Activated T-cell treated with anti-CD3 and anti-CD28 coated beads, Interleukin-2, amount 50 U/mL, for 4 hours (primary cell): ENCODE measurements at regions not wholly inside any gene's neighbourhood (a gene's known extent, or its start where the extent isn't known, plus 50 kb on each side); places are given as distances from the start of the nearest gene placed in this dataset.
"Not testable (repeated sequence)": the region's sequence is repeated elsewhere in the genome, so short reads cannot be mapped to it uniquely, and the experiment has no call there.

ENCODE experiments used
- ATAC-seq, 2 donors: fragments of 200-7000 bp; cut with Tn5 transposase; one replicate each; pipeline ENCODE4 v1.10.0; 2021
- DNase-seq: peaks from one replicate; pipeline ENCODE4 v3.0.0-alpha.2; 2020
- H3K27me3 Mint-ChIP-seq: one replicate; pipeline ENCODE4 v1.8.0; 2021; ENCODE audit warnings: low read depth, mixed read lengths
- H3K36me3 Mint-ChIP-seq: one replicate; pipeline ENCODE4 v1.8.0; 2022; ENCODE audit warnings: mixed read lengths; ENCODE audit not compliant: insufficient read depth
- H3K4me1 Mint-ChIP-seq: one replicate; pipeline ENCODE4 v1.8.0; 2021; ENCODE audit warnings: low read depth, mixed read lengths
- H3K4me3 Mint-ChIP-seq: one replicate; pipeline ENCODE4 v1.8.0; 2021; ENCODE audit warnings: mild to moderate bottlenecking, moderate library complexity, mixed read lengths
- H3K9me3 Mint-ChIP-seq: one replicate; pipeline ENCODE4 v1.8.0; 2021; ENCODE audit warnings: mixed read lengths

GRCh38 chrY:20891440-20892160 is 135.7 kb downstream of the RPS4Y2 start:
- H3K27me3 Mint-ChIP-seq, result no peaks in the 10 kb centered on the region
- no peak overlapping the region for H3K4me3 Mint-ChIP-seq
- no peaks in the 10 kb centered on the region for H3K4me1 Mint-ChIP-seq
- no peak for ATAC-seq
- DNase-seq, result no peak
- H3K36me3 Mint-ChIP-seq, result no peaks in the 10 kb centered on the region
- H3K9me3 Mint-ChIP-seq, result no peaks in the 10 kb centered on the region

GRCh38 chrY:20925350-20926091 is 169.6 kb downstream of the RPS4Y2 start:
- Mint-ChIP-seq H3K9me3 (peaks cover 20% of the 10 kb centered on the region), H3K4me3 (peak overlapping the region; percentile 33), H3K4me1 (peaks cover 22% of the 10 kb centered on the region)
- not testable (repeated sequence) for DNase-seq, ATAC-seq, H3K36me3 Mint-ChIP-seq, H3K27me3 Mint-ChIP-seq

GRCh38 chrY:20929691-20930342 is 173.9 kb downstream of the RPS4Y2 start:
- Mint-ChIP-seq H3K4me3 (no peak overlapping the region), H3K27me3 (no peaks in the 10 kb centered on the region), H3K4me1 (peaks cover 14% of the 10 kb centered on the region), H3K36me3 (no peaks in the 10 kb centered on the region), H3K9me3 (peaks cover 14% of the 10 kb centered on the region)
- DNase-seq, result no peak
- ATAC-seq, result no peak

GRCh38 chrY:20936709-20937251 is 180.9 kb downstream of the RPS4Y2 start:
- not testable (repeated sequence) for H3K4me3 Mint-ChIP-seq, H3K36me3 Mint-ChIP-seq, ATAC-seq, H3K9me3 Mint-ChIP-seq, H3K4me1 Mint-ChIP-seq, DNase-seq, H3K27me3 Mint-ChIP-seq

GRCh38 chrY:20961512-20961911 is 205.6 kb downstream of the RPS4Y2 start:
- ATAC-seq, result no peak
- Mint-ChIP-seq H3K36me3 (no peaks in the 10 kb centered on the region), H3K4me3 (no peak overlapping the region), H3K9me3 (no peaks in the 10 kb centered on the region), H3K27me3 (no peaks in the 10 kb centered on the region), H3K4me1 (peaks cover 20% of the 10 kb centered on the region)
- DNase-seq, result no peak

GRCh38 chrY:20967828-20968227 is 211.9 kb downstream of the RPS4Y2 start:
- Mint-ChIP-seq H3K27me3 (no peaks in the 10 kb centered on the region), H3K4me1 (no peaks in the 10 kb centered on the region), H3K4me3 (no peak overlapping the region), H3K36me3 (no peaks in the 10 kb centered on the region), H3K9me3 (no peaks in the 10 kb centered on the region)
- ATAC-seq (no peak), DNase-seq (no peak)

- DNase-seq, result no peak
- Mint-ChIP-seq H3K36me3 (no peaks in the 10 kb centered on the region), H3K9me3 (no peaks in the 10 kb centered on the region), H3K27me3 (no peaks in the 10 kb centered on the region), H3K4me3 (no peak overlapping the region), H3K4me1 (no peaks in the 10 kb centered on the region)
- no peak for ATAC-seq
Observed at GRCh38 chrY:20968237-20968636, 212.3 kb downstream of the RPS4Y2 start.

- DNase-seq (no peak), ATAC-seq (no peak)
- no peak overlapping the region for H3K4me3 Mint-ChIP-seq
- H3K4me1 Mint-ChIP-seq, result no peaks in the 10 kb centered on the region
- H3K9me3 Mint-ChIP-seq, result no peaks in the 10 kb centered on the region
- H3K36me3 Mint-ChIP-seq, result no peaks in the 10 kb centered on the region
- H3K27me3 Mint-ChIP-seq, result no peaks in the 10 kb centered on the region
Observed at GRCh38 chrY:20971371-20971770, 215.5 kb downstream of the RPS4Y2 start.

- H3K27me3 Mint-ChIP-seq, result no peaks in the 10 kb centered on the region
- ATAC-seq, result no peak
- no peak for DNase-seq
- peaks cover 15% of the 10 kb centered on the region for H3K4me1 Mint-ChIP-seq
- H3K36me3 Mint-ChIP-seq, result no peaks in the 10 kb centered on the region
- no peaks in the 10 kb centered on the region for H3K9me3 Mint-ChIP-seq
- H3K4me3 Mint-ChIP-seq, result no peak overlapping the region
Observed at GRCh38 chrY:20986037-20986436, 230.1 kb downstream of the RPS4Y2 start.

GRCh38 chrY:20990123-20990522 is 234.2 kb downstream of the RPS4Y2 start:
- no peak for ATAC-seq
- H3K9me3 Mint-ChIP-seq, result no peaks in the 10 kb centered on the region

GRCh38 chrY:20990869-20991548 is 235.1 kb downstream of the RPS4Y2 start:
- DNase-seq, result no peak
- H3K36me3 Mint-ChIP-seq, result no peaks in the 10 kb centered on the region

More at GRCh38 chrY:20990123-20990522, 234.2 kb downstream of the RPS4Y2 start:
- Mint-ChIP-seq H3K27me3 (no peaks in the 10 kb centered on the region), H3K4me3 (peak overlapping the region; percentile 24), H3K4me1 (peaks cover 23% of the 10 kb centered on the region), H3K36me3 (no peaks in the 10 kb centered on the region)
- DNase-seq, result no peak

GRCh38 chrY:20997355-20997754 is 241.4 kb downstream of the RPS4Y2 start:
- DNase-seq (no peak), ATAC-seq (no peak)
- Mint-ChIP-seq H3K27me3 (no peaks in the 10 kb centered on the region), H3K4me3 (no peak overlapping the region), H3K4me1 (peaks cover 8% of the 10 kb centered on the region), H3K36me3 (no peaks in the 10 kb centered on the region), H3K9me3 (no peaks in the 10 kb centered on the region)

More at GRCh38 chrY:20990869-20991548, 235.1 kb downstream of the RPS4Y2 start:
- ATAC-seq, result peak in 1 of 2 donors; percentile 91
- Mint-ChIP-seq H3K9me3 (no peaks in the 10 kb centered on the region), H3K4me3 (peak overlapping the region; percentile 62), H3K27me3 (no peaks in the 10 kb centered on the region), H3K4me1 (peaks cover 23% of the 10 kb centered on the region)

GRCh38 chrY:20998016-20998415 is 242.1 kb downstream of the RPS4Y2 start:
- peak in 1 of 2 donors; percentile 94 for ATAC-seq
- Mint-ChIP-seq H3K4me3 (no peak overlapping the region), H3K36me3 (no peaks in the 10 kb centered on the region), H3K9me3 (no peaks in the 10 kb centered on the region), H3K27me3 (no peaks in the 10 kb centered on the region), H3K4me1 (peaks cover 10% of the 10 kb centered on the region)
- no peak for DNase-seq

GRCh38 chrY:20998483-20998882 is 242.6 kb downstream of the RPS4Y2 start:
- Mint-ChIP-seq H3K27me3 (no peaks in the 10 kb centered on the region), H3K36me3 (no peaks in the 10 kb centered on the region)
- ATAC-seq, result peak in 1 of 2 donors; percentile 28

More at GRCh38 chrY:20998483-20998882, 242.6 kb downstream of the RPS4Y2 start:
- no peak overlapping the region for H3K4me3 Mint-ChIP-seq
- no peak for DNase-seq
- peaks cover 10% of the 10 kb centered on the region for H3K4me1 Mint-ChIP-seq
- no peaks in the 10 kb centered on the region for H3K9me3 Mint-ChIP-seq
